GM18502 (cell line): ENCODE measurements at regions not wholly inside any gene's neighbourhood (a gene's known extent, or its start where the extent isn't known, plus 50 kb on each side); places are given as distances from the start of the nearest gene placed in this dataset.

ENCODE experiments used
- ATAC-seq: cut with Tn5 transposase; IDR thresholded peaks from one replicate; pipeline ENCODE4 v1.9.1; 2021; ENCODE audit warnings: mild to moderate bottlenecking; ENCODE audit not compliant: unreplicated experiment, poor library complexity

- no peak for ATAC-seq
Measured at GRCh38 chr2:106941372-106941993, 55.5 kb upstream of the ST6GAL2 start.

DNA sequence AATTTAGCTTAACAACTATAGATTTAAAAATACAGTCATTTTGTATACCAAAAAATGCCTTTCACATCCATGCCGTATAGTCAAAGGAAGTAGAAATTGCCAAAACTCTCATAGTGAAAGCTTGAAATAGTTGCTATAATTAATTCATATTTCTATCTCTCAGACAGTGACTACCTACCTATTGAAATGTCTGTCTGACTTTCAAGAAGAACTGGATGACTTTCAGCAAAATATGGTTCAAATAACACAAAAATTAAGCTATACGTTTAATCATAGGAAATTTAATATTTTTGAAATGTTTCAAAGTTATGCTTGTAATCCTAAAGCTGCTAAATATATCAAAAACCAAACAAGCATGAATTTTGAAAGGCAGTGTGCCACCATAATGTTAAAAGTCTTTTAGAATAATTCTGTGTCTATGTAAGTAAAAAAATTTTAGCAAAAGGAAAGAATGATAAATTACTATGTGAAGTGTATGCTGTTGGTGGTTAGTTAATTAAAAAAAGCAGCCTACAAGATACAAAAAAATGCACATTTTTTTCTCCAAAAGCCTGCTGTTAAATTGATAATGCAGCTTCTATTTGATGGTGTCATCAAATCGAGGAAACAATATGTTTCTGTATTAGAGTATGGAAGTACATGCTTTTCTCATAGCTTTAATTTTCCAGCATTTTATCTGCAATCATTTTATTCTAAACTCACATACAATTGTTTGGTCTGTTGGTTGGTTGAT lies 57.7 kb upstream of the ST6GAL2 start:
- no peak for ATAC-seq

- no peak for ATAC-seq
Measured at GRCh38 chr2:106944215-106944614, 58.2 kb upstream of the ST6GAL2 start.

DNA sequence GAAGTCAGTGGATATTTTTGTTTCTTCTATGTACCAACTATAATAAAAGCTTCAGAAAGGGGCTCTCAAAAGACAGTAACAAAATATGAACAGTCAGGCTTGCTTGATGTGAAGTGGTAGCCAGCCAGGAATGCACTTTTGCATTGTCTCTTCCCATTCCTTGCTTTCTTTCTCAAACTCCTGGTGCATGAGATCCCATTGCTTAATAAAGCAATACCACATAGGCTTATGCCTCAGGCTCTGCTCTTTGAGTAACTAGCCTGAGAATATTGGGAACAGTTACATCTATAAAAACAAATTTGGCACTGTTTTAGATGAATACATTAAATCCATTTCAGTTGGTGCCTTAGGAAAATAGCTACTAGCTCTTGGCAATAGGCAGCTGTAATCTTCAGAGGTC lies 62.6 kb upstream of the ST6GAL2 start:
- no peak for ATAC-seq

DNA sequence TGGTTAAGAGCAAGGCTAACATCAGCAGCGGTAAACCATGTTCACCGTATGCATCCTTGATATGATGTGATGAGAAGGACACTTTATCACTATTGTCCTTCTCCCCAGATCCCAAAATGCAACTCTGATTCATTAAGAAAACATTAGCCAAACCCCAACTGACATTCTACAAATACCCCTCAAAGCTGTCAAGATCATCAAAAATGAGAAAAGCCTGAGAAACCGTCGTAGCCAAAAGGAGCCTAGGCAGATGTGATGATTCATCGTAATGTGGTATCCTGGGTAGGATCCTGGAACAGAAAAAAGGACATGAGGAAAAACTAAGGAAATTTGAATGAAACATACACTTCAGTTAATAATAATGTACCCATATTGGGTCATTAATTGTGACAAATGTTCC lies 67.3 kb upstream of the ST6GAL2 start:
- ATAC-seq = no peak

- no peak for ATAC-seq
Measured at GRCh38 chr2:106953779-106954178, 67.8 kb upstream of the ST6GAL2 start.

DNA sequence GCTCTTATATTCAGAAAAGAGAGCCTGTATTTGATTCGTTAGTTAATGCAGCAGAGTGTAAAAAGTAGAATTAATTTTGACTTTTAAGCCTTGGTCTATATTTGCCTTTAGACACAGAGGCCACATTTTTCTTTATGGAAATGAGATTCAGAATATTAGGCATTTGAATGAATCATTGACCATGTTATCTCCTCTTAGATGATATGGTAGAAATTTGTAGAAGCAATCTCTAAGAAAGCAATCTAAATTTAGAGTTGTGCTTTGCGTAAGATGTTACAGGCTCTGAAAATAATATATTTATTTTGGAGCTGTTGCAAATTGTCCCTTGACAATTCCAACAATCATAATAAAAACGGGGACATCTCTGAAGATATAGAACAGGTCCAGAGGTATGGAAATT lies 68.3 kb upstream of the ST6GAL2 start:
- no peak for ATAC-seq

- ATAC-seq = no peak
Measured at GRCh38 chr2:106956416-106956815, 70.4 kb upstream of the ST6GAL2 start.

- ATAC-seq = no peak
Measured at GRCh38 chr2:106956879-106957278, 70.9 kb upstream of the ST6GAL2 start.

DNA sequence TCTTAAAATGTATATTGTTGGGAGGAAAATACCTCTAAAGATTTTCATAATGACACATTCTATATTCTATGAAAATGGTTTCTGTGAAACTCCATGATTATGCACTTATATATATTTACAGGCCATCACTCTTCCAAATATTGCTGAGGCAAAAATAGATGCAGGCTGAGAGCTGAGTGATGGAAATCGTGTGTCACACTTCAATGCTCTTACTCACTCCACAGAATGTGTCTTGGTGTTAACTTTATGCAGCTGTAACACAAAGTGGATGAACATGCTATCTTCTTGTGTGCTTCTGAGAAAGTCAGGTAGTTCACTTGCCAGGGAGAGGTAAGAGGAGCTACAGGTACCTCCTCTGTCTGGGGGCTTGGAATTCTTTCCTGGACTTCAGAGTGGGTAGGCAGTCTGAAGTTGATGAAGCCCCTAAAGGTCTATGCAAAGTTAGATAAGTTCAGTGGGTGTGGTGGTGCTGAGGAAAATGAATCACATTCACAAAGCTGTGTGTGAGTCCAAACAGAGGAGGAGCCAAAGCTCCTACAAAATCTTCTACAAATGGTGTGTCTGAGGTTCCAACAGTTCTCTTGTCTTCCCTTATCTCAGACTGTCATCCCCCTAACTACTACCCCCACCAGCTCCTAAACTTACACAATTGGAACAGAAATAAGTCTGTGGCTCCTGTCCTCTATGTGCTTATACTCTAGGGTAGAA lies 74.2 kb upstream of the ST6GAL2 start:
- no peak for ATAC-seq

DNA sequence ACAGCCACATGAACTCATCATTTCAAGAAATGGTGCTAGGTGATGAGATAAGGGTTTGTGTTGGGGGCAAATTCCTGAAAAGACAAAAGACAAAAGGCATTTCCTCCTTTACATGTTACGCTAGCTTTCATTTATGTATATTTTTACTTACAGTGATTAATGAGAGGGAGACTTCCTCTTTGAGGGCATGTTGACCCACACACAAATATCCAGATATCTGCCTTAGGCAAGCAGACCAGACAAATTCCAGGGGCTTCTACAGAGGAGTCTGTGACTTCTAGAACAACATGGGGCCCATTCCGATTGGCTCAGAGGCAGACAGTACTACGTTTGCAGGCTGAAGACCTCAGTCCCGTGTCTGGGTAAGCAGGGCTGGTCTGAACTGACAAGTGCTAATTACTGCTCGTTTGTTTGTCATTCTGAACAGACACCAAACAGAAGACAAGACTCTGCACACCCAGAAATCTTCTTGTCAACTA lies 74.8 kb upstream of the ST6GAL2 start:
- ATAC-seq = no peak

GRCh38 chr2:106961328-106961727 lies 75.4 kb upstream of the ST6GAL2 start:
- ATAC-seq = no peak

DNA sequence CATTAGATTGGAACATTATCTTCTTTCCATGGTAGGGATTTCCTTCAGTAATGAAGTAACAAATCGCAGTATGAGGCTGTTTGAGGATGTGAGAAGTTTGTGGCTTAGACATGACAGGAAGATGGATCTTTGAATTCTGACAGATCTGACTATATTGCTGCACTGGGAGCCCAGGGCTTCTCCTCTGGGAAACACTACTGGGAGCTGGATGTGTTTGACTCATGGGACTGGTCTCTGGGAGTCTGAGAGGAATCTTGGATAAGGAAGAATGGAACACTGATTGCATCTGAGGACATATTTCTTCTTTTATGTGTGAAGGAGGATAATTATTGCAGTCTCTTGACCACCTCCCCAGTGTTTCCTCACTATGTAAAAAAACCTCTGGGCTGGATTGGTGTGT lies 77.2 kb upstream of the ST6GAL2 start:
- ATAC-seq = no peak

DNA sequence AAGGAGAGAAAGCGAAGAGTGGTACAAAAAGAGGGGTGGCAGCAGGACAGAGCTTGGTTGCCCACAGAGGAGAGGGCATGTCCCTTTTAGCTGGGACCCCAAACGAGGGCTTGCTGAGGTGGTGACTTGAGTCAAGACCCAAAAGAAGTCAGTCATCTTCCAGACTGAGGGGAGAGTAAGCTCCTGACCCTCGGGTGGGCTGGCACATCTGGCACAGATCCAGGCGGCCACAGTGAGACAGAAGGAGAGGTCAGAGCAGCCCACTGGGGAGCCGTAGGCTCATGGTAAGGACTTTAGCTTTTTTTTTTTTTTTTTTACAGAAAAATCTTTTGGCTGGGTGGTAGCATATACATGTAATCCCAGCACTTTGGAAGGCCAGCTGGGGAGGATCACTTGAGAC lies 77.9 kb upstream of the ST6GAL2 start:
- ATAC-seq = no peak

DNA sequence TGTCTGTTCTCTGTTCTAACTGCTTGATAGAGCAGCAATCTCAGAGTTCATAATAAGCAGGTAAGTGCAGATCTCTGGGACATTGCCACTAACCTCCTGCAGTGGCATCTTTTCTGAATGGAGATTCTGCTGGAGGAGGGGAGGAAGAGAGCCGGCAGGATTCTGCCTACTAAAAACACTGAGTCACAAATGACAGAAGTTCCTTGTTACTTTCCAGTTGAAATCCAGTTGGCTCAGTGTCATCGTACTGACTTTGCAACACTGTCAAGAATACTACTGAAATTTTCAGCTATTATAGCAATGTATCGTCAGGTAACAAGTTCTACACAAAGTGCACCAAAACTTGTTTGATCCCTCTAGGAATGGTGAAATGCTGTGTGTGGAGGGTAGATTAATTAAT lies 79.6 kb upstream of the ST6GAL2 start:
- no peak for ATAC-seq

DNA sequence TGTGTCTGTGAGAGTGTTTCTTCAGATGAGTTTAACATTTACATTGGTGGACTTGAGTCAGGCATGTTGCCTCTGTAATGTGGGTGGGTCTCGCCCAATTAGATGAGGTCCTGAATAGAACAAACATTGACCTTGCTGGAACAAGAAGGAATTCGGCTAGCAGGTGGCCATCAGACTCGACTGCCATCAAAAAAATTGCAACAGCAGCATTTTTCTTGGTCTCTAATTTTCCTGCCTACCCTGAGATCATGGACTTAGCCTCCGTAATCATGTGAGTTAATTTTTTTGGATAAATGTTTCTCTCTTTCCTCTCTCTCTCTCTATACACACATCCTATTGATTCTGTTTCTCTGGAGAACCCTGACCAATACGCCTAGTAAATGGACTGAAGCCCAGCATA lies 83.8 kb upstream of the ST6GAL2 start:
- ATAC-seq = no peak

- no peak for ATAC-seq
Measured at GRCh38 chr2:106970471-106971261, 84.7 kb upstream of the ST6GAL2 start.

DNA sequence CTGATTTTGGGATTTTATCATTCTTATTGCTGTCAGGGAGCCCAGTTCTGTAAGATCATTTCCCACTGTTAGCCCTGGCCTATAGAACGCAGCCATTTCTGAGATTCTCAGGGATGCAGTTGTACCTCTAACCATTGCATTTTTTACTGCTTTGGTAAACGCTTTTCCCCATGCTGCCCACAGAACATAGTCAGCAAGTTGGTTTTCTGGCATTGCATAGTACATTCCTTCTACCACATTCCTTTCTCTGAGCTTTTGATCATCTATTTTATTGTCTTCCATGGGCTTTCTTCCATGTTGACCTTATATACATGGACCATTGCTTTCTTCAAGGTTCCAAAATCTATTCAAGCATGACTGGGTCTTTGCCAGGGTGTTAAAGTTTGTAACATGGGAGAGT lies 86.8 kb upstream of the ST6GAL2 start:
- ATAC-seq = no peak

DNA sequence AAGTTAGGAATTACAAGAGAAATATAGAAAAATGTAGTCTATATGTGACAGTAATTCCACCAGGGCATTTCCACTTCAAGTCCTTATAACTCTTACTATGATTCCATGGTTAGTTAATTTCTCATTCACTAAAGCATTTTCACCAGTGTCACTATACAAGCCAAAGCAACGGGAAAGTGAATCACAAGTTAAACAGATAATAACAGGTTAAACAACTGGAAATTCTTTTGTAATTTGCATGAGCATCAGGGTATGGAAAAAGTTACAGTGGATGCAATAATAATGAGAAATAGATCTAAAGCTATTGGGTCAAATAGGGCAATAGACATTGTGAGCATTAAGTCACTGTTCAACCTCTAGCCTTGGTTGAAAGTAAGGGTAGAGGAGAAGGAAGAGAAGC lies 88.9 kb upstream of the ST6GAL2 start:
- ATAC-seq = no peak

DNA sequence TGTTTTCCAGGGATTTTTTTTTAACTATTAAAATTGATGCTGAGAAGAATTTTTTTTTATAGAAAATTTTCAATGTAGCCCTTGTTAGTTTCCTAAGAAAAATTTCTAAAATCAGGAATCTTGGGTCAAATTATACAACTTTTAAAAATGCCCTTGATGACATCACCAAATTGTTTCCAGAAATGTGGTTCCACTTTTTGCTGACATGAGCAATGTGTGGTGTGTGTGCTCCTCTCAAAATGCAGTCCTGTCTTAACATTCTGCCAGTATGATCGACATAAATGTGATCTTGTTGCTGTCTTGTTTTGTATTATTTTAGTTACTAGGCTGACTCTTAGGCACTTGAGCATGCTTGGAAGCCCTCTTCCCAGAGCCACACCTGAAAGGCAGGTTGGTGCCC lies 89.7 kb upstream of the ST6GAL2 start:
- ATAC-seq = no peak

DNA sequence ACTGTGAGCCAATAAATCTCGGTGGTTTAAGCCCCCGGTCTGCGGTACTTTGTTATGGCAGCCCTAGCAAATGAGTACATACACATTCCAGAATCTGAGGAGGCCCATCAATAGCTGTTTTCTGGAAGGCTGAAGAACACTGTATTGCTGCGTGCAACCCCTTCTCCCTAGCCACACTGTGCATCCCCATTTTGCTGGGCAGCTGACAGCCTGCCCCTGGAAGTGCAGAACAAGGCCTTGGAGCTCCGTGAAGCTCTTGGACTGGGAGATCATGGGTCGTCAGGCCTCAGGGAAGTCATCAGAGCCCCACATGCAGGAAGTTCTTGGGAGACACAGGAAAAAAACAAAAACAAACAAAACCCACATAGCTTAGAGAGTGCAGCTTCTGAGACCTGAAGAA lies 90.6 kb upstream of the ST6GAL2 start:
- no peak for ATAC-seq
